COR-L47 (cell line): ENCODE measurements at regions not wholly inside any gene's neighbourhood (a gene's known extent, or its start where the extent isn't known, plus 50 kb on each side); places are given as distances from the start of the nearest gene placed in this dataset.
A peak's percentile ranks its signal among the peaks of the same experiment; 100 is the strongest.

Experiments used
- DNase-seq: peaks from one replicate; lab custom pipeline; 2025; lab: John Stamatoyannopoulos, UW

DNA sequence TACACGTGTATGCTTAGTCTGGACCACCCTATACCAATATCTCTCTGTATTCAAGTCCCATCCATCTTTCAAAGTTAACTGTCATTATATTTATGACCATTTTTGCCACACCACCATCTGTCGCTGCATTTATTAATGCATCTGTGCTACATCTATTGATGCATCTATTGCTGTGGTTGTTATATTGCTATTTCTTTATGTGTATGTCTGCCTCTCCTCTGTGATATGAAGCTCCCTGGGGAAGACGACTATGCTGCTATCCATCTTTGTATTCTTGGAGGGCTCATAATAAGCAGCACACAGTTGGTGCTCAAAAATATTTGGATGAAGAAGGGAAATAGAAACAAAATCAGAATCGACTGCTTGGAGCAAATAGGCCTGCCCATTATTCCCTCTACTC lies 357.6 kb downstream of the RPS29 start:
- DNase-seq, result no peak

DNA sequence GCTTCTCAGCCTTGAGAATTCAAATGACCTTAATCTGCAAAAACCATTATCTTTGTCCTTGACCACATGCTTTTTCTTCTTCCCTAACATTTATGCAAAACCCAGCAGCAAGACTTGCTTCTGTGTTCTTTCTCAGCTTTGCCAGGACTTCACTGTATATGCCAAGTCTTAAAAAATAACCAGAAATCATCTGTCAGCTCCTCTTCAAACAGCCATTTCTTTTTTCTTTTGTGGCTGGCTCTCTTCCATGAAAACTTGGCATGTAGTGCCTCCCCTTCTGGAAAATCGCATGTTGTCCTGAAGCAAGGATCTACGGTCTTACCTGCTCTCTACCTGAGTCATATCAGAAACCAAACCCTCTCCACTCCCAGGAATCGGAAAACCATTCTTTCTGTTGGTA lies 364.9 kb downstream of the RPS29 start:
- no peak for DNase-seq

DNA sequence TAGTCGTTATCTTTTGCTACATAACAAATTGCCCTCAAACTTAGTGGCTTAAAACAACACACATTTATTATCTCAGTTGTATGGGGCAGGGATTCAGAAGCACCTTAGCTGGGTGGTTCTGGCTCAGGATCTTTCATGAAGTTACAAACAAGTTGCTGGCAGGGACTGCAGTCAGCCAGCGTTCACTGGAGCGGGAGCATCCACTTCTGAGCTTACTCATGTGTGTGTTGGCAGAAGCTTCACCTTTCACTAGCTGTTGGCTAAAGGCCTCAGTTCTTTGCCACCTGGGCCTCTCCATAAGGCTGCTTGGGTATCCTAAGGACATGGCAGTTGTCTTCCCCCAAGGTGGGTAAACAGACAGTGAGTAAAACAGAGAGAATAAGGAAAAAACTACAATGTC lies 365.7 kb downstream of the RPS29 start:
- DNase-seq, result no peak

DNA sequence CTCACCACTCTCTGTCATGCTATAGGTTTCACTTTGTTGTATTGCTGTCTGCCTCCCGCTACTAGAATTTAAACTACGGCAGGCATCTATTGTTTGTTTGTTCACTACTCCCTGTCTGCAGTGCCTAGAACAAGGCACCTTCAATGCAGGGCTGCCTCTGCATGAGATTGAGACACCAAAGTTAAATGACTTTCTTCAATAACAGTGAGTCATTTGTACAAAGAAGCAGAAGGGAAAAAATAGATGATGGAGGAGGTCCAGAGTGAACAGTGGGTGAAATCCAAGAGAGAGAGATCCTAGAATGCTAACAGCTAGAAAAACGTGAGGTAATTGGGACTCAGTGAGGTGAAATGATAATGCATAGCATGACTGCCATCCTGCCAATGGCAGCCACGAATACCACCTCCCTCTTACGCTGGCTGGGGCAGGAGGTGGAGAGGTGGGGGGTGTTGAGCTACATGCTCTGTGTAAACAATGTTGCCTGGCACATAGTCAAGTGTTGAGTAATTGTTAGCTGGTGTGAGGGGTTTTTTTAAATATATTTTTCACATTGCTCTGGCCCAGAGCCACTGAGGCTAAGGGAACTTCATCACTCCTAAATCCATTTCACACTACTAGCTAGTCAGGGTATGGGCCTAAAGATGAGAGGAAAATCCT lies 367.6 kb downstream of the RPS29 start:
- no peak for DNase-seq

DNA sequence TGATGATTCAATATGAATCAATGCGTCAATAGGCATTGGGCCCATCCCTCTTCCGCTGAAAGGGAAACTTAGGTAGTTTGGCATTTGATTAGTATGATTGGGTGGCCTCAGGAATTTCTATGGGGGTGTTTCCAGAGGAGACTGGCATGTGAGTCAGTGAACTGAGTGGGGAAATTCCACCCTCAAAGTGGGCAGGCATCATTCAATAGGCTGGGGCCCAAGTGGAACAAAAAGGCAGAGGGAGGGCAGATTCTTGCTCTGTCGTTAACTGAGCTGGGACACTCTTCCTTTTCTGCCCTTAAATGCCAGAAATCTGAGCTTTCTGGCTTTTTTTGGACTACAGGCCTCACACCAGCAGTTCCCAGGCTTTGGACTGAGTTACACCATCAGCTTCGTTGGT lies 373.5 kb downstream of the RPS29 start:
- no peak for DNase-seq

DNA sequence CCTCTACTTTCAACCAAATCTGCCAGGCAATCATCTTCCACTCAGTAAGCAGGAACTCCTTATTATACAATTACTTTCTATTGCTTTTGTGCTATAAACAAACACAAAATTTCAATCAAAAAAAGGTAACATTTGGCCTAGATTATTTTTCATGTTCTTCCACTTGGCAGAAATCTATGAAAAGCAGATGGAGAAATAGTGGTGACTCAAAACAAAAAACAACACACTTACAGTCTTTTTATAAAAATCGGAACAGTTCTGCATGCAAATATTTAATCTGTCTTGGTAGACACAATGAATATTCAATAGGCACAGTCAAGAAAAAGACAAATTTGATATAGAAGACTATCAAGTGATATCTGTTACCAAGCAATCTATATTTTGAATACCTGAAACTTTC lies 376.8 kb downstream of the RPS29 start:
- DNase-seq, result no peak

DNA sequence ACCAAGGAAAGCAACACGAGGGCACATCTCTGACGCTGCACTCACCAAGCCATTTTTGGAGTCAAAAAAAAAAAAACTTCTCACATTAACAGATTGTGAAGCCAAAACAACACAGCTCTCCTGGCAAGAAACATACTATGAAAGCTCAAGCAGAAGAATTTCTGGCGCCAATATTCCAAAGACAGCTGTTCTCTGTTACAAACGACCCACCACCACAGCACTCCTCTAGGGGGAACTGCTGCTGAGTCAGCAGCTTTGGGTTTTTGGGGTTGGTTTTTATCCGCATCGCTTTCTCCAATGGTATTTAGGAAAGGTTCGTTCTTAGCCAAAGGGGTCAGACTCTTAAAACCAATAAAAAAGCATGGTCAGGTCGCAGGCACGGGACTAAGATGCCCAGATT lies 379.4 kb downstream of the RPS29 start:
- DNase-seq, result no peak

DNA sequence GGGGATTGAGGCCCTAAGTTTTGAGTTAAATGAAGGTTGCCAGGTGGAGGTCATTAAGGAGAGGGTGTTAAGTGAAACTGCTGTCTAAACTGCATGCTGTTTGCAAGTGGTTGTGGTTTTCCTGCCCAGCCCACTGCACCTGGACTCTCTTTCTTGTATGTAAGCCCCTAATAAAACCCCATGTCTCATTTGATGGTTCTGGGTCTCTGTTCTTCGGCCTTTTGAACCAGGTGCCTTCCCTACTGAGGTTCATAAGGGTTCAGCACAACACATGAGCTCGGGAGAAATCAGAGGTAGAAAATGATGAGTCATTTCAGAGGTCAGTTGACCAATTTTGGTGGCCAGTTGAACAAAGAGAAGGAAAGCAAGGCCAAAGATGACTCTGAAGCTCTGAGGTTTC lies 382.5 kb downstream of the RPS29 start:
- DNase-seq, result no peak

DNA sequence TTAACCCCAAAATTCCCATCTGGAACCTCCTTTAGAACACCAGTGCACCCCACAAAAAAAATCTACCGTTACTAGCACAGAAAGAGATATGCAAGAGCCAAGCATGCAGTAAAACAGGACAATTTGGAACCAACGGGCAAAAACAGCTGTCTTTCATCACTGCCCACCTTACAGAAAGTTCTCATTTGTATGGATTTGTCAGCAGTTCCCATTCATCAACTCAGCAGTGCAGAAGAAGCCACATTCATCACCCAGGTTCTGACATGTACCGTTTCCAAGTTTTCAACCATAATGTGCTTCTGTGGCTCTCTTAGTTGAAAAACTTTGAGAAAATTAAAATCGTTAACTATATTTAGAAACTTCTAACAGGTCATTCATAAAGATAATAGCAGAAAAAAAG lies 387.0 kb downstream of the RPS29 start:
- DNase-seq, result no peak

DNA sequence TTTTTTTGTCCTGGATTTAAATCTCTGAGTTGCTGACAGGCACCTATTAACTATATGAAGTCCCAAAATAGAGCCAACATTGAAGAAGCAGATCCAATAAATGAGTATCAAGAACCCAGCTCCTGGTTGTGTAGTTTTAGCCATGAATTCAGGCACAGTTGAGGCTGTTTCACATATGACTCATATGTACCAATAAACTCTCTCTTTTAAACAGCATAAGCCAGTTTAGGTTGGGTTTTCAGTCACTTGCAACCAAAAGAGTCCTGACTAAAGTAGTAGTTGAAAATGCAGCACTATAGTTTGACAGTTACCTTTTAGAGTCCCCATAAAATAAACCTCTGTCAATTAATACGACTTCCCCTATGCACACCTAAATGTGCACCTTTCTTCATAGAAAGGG lies 389.9 kb downstream of the RPS29 start:
- no peak for DNase-seq

DNA sequence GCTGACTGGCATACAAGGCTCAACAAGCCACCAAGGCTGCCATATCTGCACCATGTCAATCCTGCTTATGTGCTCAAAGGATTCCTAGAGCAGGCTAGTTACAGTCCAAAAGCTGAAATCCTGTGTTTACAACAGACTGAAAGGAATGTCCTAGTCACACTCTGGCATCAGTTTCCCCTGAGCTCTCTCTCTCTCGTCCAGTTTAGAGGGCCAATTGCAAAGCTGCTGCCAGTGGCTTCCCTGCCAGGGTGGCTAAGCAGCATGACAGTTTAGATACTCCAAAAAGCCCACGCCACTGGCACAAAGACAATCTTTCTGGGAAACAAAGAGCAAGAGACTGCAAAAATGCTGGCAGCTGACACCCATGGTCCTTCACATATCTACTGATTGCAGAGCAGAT lies 392.1 kb downstream of the RPS29 start:
- no peak for DNase-seq

DNA sequence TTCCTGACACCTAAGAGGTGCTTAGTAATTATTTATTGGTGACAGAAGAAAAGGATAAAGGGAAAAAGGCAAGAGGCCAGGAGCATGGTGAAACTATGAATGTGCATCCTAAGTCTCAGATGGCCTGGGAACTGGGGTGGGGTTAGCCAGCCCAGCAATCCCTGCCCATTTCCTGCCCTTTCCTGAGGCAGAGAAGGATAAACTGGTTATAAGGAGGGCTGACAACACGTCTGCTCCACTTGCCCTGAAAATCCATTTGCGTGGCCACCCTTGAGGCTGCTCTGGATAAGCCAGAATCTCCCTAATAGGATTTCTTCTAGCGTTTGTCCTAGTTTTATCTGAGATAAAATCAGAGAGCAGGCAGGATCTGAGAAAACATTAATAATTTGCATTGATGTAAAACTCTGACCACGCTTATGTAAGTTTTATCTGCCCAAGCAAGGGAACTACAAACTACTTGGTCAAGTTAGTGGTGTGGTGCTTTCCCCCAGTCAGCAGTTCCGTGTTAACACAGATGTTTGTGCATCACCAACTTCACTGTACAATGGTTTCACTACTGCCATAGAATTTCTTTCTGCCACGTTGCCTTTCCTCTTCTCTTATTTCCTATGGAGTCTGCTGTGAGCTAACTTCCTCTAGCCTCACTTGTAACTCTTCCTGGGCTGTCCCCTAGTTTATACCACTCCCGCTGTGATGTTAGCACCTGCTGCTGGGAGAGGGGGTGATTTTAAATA lies 392.7 kb downstream of the RPS29 start:
- DNase-seq, result no peak

DNA sequence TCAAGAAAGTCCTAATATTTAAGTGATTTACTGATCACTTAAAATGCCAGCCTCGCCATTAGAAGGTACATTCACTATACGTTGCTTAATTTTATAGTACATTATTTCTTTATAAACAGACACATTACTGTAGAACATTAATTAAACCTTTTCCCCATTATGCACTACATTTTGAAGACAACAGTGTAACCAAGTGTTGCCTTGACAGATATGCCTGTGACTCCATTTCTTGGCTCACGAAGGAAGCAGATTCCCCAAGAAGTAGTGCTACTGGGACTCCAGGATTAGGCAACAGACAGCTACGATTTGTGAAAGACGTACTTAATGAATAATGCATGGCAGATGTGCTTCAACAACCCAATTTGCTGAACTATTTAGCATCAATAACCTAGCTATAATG lies 394.8 kb downstream of the RPS29 start:
- no peak for DNase-seq

DNA sequence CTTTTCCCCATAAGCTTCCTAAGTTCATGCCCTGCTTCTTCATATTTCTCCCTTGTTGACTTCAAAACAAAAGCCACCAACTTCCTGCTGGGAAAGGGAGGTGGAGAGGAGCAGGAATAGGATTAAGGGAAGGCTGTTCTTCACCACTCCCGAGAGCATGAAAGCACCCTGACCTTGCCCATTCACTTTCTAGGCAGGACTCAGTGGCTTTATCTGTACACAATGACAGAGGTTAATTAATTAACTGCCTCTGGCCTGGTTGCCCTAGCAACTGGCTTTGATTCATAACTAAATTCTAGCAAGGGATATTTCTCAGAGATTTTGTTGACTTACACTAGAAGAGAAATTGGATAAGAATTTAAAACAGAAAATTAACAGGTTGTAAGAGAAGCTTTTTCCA lies 396.8 kb downstream of the RPS29 start:
- DNase-seq, result no peak

DNA sequence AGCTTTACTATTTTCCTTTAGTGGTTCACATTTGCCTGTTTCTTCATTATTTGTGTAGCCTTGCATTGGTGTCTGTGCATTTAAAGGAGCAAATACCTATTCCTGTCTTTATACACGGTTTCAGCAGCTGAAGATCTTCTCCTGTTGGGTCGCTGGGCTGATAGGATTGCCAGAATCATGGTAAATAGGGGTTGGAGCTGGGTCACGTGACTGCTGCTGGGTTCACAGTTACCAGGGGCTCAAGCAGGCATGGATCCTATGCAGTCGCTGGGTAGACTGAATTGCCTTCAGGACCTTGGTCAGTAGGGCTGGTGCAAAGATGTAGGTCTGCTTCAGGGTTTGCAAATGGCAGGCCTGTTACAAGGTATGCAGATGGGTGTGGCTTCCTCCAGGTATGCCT lies 398.4 kb downstream of the RPS29 start:
- DNase-seq, result no peak

DNA sequence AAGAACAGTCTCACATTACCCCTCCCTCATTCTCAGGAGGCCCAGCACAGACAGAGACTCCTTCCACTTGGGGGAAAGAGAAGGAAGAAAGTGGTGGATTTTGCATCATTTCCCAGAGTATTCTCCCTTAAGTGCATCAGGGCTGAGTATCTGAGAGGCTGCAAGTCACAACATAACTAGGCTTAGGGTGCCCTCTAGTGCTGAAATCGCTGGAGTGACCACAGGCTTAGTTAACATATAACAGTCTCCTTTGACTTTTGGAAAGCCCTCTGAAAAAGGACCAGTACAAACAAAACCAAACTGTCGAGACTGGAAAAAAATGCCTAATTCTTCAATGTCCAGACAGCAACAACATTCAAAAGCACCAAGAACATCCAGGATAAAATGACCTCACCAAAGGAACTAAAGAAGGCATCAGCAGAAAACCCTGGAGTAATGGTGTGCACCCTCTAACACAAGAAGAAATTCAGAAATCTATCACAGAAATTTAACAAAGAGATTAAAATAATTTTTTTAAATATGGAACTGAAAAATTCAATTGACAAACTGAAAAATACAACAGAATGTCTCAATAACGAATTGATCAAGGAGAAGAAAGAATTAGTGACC lies 412.3 kb downstream of the RPS29 start:
- peak; percentile 64 for DNase-seq

DNA sequence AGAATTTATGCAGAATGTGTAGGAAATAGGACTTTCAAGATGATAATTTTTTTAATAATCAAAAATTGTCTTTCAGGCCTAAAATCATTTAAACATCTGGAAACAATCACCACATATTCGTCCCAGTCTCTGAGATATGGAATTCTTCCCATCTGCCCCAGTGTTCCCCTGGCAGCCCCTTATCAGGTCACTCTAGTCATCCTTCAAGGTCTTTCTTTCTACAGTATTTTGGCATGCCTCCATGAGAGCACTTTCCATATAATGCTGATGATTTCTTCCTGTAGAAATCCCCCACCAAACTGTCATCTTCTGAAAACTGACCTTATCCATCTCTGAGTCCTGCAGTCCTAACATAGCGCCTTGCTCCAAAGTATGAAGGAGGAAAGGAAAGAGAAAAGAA lies 422.1 kb downstream of the RPS29 start:
- DNase-seq, result no peak

DNA sequence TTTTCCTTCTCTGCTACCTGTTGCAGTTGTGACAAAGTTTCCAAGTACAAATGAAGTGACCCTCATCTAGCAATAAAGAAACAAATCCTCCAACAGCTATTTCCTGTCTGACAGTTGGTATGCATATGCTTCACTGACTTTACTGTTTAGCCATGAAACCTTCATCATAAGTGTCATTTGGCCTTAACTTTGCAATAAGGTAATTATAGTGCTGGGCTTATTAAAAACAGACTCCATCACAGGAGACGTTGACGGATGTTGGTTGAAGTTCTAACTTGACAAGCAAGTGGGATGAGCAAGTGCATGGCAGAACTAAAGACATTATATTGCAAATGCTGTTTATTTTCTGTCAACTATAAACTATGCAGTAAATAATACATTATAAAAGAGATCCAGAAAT lies 425.2 kb downstream of the RPS29 start:
- DNase-seq, result no peak

DNA sequence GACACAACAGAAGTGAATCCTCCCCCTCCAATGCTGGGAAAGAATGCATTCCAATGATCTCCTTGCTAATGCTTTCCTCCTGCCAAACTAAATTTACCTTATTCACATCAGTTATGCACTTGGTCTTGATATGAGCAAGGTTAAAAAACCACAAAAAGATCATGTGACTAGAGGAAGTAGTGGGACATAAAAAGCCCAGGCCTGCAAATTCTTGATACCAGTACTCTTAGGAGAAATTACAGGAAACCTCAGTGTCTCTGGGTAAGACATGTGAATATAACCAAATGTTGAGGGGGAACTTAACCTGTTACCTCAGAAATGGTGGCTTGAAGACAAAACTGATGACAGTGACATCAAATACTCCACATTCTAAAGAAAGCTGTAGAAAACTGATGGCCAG lies 427.1 kb downstream of the RPS29 start:
- no peak for DNase-seq

DNA sequence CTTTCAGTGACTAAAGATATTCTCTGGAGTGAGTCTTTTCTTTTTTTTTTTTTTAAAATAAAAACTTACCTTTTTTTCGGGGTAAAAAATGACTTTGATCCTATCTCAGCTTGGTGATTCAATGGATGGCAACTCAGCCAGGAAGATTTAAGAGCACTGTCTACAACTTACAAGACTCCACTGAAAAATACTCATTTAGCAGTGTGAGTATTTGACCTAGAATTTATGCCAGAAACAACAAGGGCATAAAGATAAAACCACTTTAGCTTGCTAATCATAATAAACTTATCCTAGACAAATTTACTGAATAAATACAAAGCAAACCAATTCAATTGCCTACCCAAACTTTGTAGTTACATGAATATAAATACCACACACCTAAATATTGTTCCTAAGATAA lies 446.6 kb downstream of the RPS29 start:
- DNase-seq, result no peak

DNA sequence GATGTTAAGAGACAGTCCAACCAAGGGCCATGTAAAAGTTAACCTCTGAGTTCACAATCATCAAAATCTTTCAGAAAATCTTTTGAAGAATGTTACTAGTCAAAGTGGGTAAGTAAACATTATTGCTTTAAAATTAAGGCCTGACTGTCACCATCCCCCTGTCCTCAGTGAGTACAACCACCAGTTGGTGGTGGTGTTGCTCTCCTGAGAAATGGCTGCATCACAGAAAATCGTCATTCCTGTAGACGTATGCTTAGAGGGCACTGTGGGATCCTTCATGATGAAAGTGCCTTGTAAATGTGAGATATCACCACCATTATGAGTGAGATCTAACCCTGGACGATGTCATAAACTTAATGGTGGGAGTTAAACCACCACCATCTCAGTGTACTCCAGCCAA lies 451.2 kb downstream of the RPS29 start:
- DNase-seq, result no peak

DNA sequence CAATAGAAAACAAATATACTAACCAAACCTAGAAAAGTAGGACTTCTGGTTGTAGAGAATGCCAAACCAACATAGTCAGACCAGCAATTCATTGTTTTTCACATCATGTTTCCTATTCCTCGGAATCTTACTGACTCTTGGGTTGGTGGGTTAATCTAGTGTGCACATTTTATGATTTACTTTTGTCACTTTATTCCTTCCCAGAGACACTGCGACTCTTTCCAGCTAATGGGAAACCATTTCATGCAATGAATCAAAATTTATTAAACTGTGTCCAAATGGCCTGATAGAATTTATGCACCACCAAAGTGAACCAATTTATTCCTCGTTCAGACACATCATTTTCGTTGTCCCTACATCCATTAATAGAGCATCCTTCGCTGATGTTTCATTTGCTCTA lies 464.9 kb downstream of the RPS29 start:
- DNase-seq, result no peak

DNA sequence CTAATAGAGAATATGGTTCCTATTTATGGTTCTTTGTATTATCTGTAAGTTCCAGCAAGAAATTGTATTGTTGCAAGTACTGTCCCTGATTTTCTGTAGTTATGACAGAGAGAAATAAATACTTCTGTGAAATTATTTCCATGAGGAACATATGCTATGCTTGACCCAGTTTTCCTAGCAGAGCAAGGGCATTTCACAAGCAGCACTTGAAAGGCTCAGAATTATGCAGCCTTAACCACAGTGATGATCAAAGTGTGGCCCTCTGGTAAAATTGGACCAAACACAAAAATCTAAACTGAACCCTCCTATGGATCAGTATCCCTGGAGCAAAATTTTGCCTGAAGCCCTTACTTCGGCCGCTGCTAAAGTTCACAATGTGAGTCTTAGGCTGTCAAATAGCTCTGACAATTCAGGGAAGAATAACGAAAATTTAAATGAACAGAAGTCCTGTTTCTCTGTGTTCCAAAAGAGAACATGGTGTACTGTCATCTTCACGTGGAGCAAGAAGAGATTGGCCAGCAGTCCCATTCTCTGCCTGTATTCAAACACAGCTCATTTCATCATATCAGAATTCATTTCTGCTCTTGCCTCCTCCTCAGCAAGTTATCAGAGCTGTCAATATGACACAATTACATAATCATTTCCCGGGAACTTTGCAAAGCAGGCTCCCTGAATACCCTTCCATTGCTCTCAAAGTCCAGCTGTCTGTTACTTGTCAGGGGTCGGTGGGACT lies 471.9 kb downstream of the RPS29 start:
- DNase-seq, result no peak
